ENCODE measurements at regions not wholly inside any gene's neighbourhood (a gene's known extent, or its start where the extent isn't known, plus 50 kb on each side); places are given as distances from the start of the nearest gene placed in this dataset.

DNA sequence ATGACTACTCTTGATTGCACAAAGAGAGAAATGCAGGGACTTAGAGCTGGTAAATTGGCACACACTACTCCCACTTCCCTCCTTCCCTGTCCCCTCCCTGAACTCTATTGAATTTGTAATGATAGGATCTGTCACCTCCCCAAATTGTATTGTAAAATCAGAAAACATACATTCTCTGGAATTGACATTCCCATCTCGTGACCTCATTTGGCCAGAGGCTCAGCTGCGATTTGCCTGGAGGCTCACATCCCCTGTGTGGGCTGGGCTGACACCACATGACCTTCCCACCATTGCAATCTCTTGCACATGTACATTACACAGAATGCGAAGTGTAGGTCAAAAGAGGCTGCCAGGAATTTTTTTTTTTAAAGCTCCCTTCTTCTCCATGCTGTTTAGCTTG, 172.1 kb downstream of the MID1IP1 start:
- no peaks in the 10 kb centered on the region for H3K36me3 ChIP-seq (ENCODE audit: control insufficient read depth, insufficient read depth, low read length)
- no peak for FAIRE-seq
- peak; percentile 10 for DNase-seq (ENCODE audit: low read depth)
- no peak for TF ChIP-seq CTCF (IDR thresholded peaks at IDR 0.05; ENCODE audit: insufficient read depth, low read length, severe bottlenecking)
- no peaks in the 10 kb centered on the region for H3K27me3 ChIP-seq (ENCODE audit: control insufficient read depth, insufficient read depth, low read length)
- H3K4me3 ChIP-seq (ENCODE audit: low read depth, low read length), result no peak overlapping the region

DNA sequence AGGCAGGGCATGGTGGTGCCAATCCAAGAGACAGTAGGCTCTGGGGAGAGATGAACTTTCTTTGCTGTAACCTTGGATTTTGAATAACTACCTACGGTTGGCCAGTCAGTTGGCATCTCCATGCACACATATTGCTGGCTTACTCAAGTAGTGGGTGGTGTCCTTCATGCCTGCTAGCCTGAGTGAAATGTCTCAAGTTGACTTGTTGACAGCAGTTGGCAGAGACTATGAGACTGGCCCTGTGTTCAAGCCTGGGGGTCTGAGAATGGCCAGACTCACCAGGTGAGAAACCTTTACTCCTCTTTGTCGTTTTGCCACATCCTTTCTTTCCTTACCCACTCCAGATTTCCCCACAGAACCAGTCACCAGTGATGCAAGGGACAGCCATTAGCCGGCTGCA, 173.3 kb downstream of the MID1IP1 start:
- DNase-seq (ENCODE audit: low read depth), result no peak
- no peak for FAIRE-seq
- Histone ChIP-seq H3K4me3 (ENCODE audit: low read depth, low read length) (no peak overlapping the region), H3K27me3 (ENCODE audit: control insufficient read depth, insufficient read depth, low read length) (no peaks in the 10 kb centered on the region), H3K36me3 (ENCODE audit: control insufficient read depth, insufficient read depth, low read length) (no peaks in the 10 kb centered on the region)
- TF ChIP-seq CTCF (IDR thresholded peaks at IDR 0.05; ENCODE audit: insufficient read depth, low read length, severe bottlenecking), result no peak

- FAIRE-seq (no peak), DNase-seq (ENCODE audit: low read depth) (peak; percentile 47)
- Histone ChIP-seq H3K27me3 (ENCODE audit: control insufficient read depth, insufficient read depth, low read length) (no peaks in the 10 kb centered on the region), H3K4me3 (ENCODE audit: low read depth, low read length) (no peak overlapping the region), H3K36me3 (ENCODE audit: control insufficient read depth, insufficient read depth, low read length) (no peaks in the 10 kb centered on the region)
- TF ChIP-seq CTCF (IDR thresholded peaks at IDR 0.05; ENCODE audit: insufficient read depth, low read length, severe bottlenecking), result no peak
These were observed 174.2 kb downstream of the MID1IP1 start for GRCh38 chrX:38975368-38975942.

DNA sequence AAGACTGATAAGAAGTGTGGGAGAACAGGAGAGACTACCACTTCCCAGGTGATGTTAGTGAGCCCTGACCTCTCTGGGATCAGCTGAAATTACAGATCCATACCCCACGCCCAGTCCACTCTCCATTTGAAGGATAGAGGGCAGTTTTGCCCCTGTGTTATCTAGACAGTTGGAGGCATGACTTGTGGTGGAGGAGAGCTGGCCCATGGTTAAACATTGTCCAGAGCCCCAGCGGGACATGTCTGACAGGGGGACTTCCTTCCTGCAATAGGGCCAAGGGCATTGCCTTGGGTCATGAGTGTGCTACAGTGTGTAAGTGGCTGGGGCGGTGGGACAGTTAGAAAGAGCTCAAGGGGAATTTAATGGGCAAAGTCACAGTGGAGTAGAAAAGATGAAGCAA, 181.1 kb downstream of the MID1IP1 start:
- Histone ChIP-seq H3K27me3 (ENCODE audit: control insufficient read depth, insufficient read depth, low read length) (no peaks in the 10 kb centered on the region), H3K4me3 (ENCODE audit: low read depth, low read length) (no peak overlapping the region), H3K36me3 (ENCODE audit: control insufficient read depth, insufficient read depth, low read length) (no peaks in the 10 kb centered on the region)
- TF ChIP-seq CTCF (IDR thresholded peaks at IDR 0.05; ENCODE audit: insufficient read depth, low read length, severe bottlenecking), result no peak
- no peak for DNase-seq (ENCODE audit: low read depth)
- FAIRE-seq, result no peak

DNA sequence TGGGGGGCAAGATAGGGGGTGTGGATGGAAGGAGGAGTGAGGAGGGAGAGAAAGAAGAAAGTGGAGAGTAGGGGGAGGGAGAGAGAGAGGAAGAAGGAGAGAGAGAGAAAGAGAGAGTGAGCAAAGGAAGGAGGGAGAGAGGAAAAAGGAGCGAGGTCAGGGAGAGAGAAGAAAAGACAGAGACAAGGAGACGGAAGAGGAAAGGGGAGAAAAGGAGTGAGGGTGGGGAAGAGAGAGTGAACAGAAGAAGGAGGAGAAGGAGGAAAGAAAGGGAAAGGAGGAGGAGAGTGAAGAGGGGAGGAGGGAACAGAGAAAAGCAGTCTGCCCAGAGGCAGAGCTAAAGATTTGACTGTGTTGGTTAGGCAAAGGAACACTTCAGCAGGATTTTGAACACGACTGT, 181.6 kb downstream of the MID1IP1 start:
- Histone ChIP-seq H3K27me3 (ENCODE audit: control insufficient read depth, insufficient read depth, low read length) (no peaks in the 10 kb centered on the region), H3K4me3 (ENCODE audit: low read depth, low read length) (no peak overlapping the region), H3K36me3 (ENCODE audit: control insufficient read depth, insufficient read depth, low read length) (no peaks in the 10 kb centered on the region)
- FAIRE-seq (no peak), DNase-seq (ENCODE audit: low read depth) (no peak)
- TF ChIP-seq CTCF (IDR thresholded peaks at IDR 0.05; ENCODE audit: insufficient read depth, low read length, severe bottlenecking), result no peak

DNA sequence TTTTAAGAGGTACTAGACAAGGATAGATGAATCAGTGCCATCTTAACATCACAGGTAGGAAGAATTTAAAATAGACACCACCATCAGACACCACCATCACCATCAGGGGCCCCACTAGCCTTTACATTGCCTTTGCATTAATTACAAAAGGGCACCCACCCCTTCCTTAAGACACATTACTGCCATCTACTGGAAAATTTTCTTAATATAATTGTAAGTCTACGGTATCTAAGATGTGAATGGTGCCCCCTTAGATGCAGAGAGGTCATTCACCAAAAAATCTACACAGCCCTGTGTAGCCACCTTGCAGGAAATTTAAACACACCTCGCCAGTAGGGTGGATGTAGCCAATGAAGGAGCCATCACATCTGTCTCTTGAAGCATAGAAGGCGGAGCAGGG, 184.1 kb downstream of the MID1IP1 start:
- no peaks in the 10 kb centered on the region for H3K27me3 ChIP-seq (ENCODE audit: control insufficient read depth, insufficient read depth, low read length)
- TF ChIP-seq CTCF (IDR thresholded peaks at IDR 0.05; ENCODE audit: insufficient read depth, low read length, severe bottlenecking), result no peak
- DNase-seq (ENCODE audit: low read depth), result peak; percentile 34
- no peaks in the 10 kb centered on the region for H3K36me3 ChIP-seq (ENCODE audit: control insufficient read depth, insufficient read depth, low read length)
- no peak for FAIRE-seq
- no peak overlapping the region for H3K4me3 ChIP-seq (ENCODE audit: low read depth, low read length)
